Testis (tissue), 2 donors: ENCODE measurements at regions not wholly inside any gene's neighbourhood (a gene's known extent, or its start where the extent isn't known, plus 50 kb on each side); places are given as distances from the start of the nearest gene placed in this dataset.

Experiments
- CTCF ChIP-seq, 3 experiments: fragments of 450-650 bp in 2 of 3; fragments of 200-600 bp in 1 of 3; sonication (generic) in 1 of 3; IDR thresholded peaks; one replicate each; pipeline ENCODE4 v1.5.1; 2016 to 2019; ENCODE audit warnings: antibody characterized with exemption in 3 of 3, mild to moderate bottlenecking in 2 of 3, moderate library complexity in 1 of 3
- POLR2A ChIP-seq: fragments of 450-650 bp; IDR thresholded peaks from one replicate; pipeline ENCODE4 v1.6.1; 2017; ENCODE audit warnings: antibody characterized with exemption, mild to moderate bottlenecking, moderate library complexity

GRCh38 chr7:15856311-15856710, 169.8 kb upstream of the MEOX2 start:
- no peak for TF ChIP-seq CTCF (IDR thresholded peaks at IDR 0.05)
- TF ChIP-seq POLR2A: no peak
